Brain microvascular endothelial cell (primary cell): ENCODE measurements at regions not wholly inside any gene's neighbourhood (a gene's known extent, or its start where the extent isn't known, plus 50 kb on each side); places are given as distances from the start of the nearest gene placed in this dataset.

Experiments used
- DNase-seq: peaks from one replicate; pipeline ENCODE4 v3.0.0-alpha.2; 2020
- H3K27ac ChIP-seq: fragments of 250-450 bp; sonication (Bioruptor Pico); 2 replicates; pipeline ENCODE4 v1.5.1; 2020; ENCODE audit warnings: mild to moderate bottlenecking, moderate library complexity
- H3K27me3 ChIP-seq: fragments of 250-450 bp; sonication (Bioruptor Pico); replicated peaks from 2 replicates; pipeline ENCODE4 v1.5.1; 2020; ENCODE audit warnings: mild to moderate bottlenecking
- H3K36me3 ChIP-seq: fragments of 250-450 bp; sonication (Bioruptor Pico); replicated peaks from 2 replicates; pipeline ENCODE4 v1.5.1; 2020; ENCODE audit warnings: mild to moderate bottlenecking
- H3K4me3 ChIP-seq: 2 replicates; pipeline ENCODE4 v1.5.1; 2011; ENCODE audit warnings: low read depth, mild to moderate bottlenecking, control low read depth, low read length, moderate library complexity
- in situ Hi-C: cut with HindIII; loops from 2 replicates; pipeline ENCODE4 v1.10.0; 2017; ENCODE audit warnings: low sequenced_read_pairs, low pct_ligation_motif_present
- TF ChIP-seq, protein P1 (sequence below): IDR thresholded peaks from 2 replicates; pipeline ENCODE4 v1.5.1; 2011; ENCODE audit warnings: low read depth, mild to moderate bottlenecking, moderate library complexity, low read length, control low read depth, inconsistent platforms; ENCODE audit errors: missing control alignments

DNA sequence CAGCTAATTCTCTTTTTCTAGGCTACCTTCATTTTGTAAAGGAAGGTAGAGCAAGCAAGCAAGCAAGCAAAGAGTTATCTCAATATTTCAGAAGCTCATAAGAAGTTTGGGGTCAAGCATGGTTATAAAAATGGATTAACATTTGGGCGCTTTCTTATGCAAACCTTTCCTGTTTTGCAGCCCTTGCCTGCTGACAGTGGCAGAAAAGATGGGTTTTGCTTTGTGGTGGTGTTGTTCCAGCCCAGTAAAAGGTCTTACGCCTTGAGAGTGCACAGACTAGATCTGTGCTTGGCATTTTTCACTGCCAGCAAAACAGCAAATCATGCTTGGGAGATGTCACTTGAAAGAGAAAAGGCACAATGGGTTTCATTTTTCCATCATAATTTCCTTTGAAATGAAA lies 1320.6 kb upstream of the CELF4 start:
- Histone ChIP-seq H3K27ac (no peak overlapping the region), H3K27me3 (no peaks in the 10 kb centered on the region), H3K36me3 (no peaks in the 10 kb centered on the region), H3K4me3 (no peak overlapping the region)
- TF ChIP-seq, protein P1, sequence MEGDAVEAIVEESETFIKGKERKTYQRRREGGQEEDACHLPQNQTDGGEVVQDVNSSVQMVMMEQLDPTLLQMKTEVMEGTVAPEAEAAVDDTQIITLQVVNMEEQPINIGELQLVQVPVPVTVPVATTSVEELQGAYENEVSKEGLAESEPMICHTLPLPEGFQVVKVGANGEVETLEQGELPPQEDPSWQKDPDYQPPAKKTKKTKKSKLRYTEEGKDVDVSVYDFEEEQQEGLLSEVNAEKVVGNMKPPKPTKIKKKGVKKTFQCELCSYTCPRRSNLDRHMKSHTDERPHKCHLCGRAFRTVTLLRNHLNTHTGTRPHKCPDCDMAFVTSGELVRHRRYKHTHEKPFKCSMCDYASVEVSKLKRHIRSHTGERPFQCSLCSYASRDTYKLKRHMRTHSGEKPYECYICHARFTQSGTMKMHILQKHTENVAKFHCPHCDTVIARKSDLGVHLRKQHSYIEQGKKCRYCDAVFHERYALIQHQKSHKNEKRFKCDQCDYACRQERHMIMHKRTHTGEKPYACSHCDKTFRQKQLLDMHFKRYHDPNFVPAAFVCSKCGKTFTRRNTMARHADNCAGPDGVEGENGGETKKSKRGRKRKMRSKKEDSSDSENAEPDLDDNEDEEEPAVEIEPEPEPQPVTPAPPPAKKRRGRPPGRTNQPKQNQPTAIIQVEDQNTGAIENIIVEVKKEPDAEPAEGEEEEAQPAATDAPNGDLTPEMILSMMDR = no peak
- in situ Hi-C loops = no loop called here
- no peak for DNase-seq

DNA sequence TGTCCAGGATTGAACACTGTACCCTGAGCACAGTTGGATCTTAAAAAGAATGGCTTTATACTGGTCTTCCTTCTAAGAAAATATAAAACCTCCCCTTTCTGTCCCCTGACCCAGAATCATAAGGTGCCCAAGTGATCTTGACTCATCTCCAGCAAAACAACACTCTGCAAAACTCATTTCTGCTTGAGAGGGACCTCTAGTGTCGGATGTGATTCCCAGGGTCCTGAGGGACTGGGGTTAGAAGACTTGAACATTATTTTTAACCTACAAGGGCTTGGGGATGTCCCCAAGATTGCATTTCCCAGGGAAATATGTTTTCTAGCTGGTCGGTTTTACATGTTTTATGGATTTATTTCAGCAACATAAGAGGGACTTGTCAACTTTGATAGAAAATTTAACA lies 1318.5 kb upstream of the CELF4 start:
- Histone ChIP-seq H3K36me3 (no peaks in the 10 kb centered on the region), H3K4me3 (no peak overlapping the region), H3K27ac (no peak overlapping the region), H3K27me3 (no peaks in the 10 kb centered on the region)
- no peak for DNase-seq
- in situ Hi-C loops = no loop called here
- TF ChIP-seq, protein P1 = no peak

DNA sequence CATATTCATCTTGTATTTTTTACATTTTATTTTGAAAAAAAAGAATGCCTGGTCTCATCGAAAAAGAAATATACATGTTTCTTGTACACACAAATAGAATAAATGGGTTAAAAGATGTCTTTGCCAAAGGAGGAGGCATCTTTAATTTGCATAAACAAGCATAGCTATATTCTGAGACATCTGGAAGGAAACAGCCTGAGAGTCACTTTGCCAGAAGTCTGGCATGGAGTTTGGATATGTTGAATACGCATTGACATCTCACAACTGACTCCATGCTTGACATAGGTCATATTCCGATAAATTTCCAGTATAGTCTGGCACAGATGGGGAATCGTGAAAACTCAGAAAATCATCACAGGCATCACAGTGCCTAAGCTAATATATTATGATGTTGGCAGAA lies 1317.5 kb upstream of the CELF4 start:
- in situ Hi-C loops = no loop called here

DNA sequence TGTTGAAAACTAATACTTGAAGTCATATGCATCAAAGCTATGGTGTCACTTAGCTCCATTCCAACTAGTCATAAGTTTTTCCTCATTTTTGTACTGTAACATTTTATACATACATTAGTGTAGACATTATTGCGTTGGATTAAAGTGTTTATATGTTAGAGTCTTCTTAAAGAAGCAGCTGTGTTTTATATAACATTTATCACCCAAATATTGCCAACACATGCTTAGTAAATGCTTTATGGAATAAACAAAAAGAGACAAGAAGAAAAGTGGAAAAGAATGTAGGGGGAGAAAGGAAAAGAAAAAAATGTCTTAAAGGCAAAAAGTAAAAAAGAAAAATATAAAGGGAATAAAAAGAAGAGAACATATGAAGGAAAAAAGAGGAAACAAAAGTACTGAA lies 1314.3 kb upstream of the CELF4 start:
- Histone ChIP-seq H3K27ac (no peak overlapping the region), H3K27me3 (no peaks in the 10 kb centered on the region), H3K4me3 (no peak overlapping the region), H3K36me3 (no peaks in the 10 kb centered on the region)
- in situ Hi-C loops = no loop called here
- TF ChIP-seq, protein P1 = no peak
- DNase-seq = no peak

More for the DNA sequence above, 1317.5 kb upstream of the CELF4 start:
- DNase-seq = no peak
- Histone ChIP-seq H3K27ac (no peak overlapping the region), H3K36me3 (no peaks in the 10 kb centered on the region), H3K4me3 (no peak overlapping the region), H3K27me3 (no peaks in the 10 kb centered on the region)
- TF ChIP-seq, protein P1 = no peak

DNA sequence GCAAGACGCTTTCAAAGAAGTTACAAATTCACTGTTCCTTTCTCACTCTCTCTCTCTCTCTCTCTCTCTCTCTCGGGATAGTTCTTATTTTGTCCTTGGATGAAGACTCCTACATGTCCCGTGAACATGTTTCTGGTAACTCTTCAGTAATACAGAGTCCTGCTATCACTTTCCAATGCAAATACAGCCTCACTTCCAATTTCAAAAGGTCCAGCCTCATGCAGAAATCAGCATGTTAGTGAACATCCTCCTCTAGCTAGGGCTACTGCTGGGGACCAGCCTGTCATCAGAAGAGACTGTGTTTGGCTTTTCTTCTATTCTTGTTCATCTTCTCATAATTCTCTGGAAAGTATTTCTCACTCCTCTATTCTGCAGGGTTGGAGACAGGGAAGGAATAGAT lies 1306.7 kb upstream of the CELF4 start:
- no peaks in the 10 kb centered on the region for H3K36me3 ChIP-seq
- no peaks in the 10 kb centered on the region for H3K27me3 ChIP-seq
- H3K27ac ChIP-seq = no peak overlapping the region
- TF ChIP-seq, protein P1 = no peak
- in situ Hi-C loops = no loop called here
- DNase-seq = no peak
- H3K4me3 ChIP-seq = no peak overlapping the region

DNA sequence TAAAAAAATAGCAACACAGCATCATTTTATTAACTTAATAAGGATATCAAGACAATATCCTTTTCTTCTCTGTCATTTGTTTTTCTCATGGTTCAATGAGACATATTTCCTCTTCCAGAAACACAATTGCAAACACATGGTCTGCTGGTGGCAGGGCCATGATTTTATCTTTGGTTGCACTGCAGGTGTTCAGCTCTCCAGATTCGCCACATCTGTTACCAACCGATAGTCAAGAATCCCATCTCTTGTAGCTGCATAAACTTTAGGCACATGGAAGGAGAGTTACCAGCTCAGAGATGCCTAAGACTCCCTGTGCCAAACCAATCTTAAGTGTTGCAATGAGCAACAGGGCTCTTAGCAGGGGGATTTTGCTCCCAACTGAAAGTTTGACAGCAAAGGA lies 1303.2 kb upstream of the CELF4 start:
- in situ Hi-C loops = no loop called here
- no peak overlapping the region for H3K27ac ChIP-seq
- H3K4me3 ChIP-seq = no peak overlapping the region
- TF ChIP-seq, protein P1 = no peak
- no peaks in the 10 kb centered on the region for H3K36me3 ChIP-seq
- no peaks in the 10 kb centered on the region for H3K27me3 ChIP-seq
- DNase-seq = no peak
